ENCODE measurements at regions not wholly inside any gene's neighbourhood (a gene's known extent, or its start where the extent isn't known, plus 50 kb on each side); places are given as distances from the start of the nearest gene placed in this dataset.
A peak's percentile ranks its signal among the peaks of the same experiment; 100 is the strongest.
"Not testable (repeated sequence)": the region's sequence is repeated elsewhere in the genome, so short reads cannot be mapped to it uniquely, and the experiment has no call there.

DNA sequence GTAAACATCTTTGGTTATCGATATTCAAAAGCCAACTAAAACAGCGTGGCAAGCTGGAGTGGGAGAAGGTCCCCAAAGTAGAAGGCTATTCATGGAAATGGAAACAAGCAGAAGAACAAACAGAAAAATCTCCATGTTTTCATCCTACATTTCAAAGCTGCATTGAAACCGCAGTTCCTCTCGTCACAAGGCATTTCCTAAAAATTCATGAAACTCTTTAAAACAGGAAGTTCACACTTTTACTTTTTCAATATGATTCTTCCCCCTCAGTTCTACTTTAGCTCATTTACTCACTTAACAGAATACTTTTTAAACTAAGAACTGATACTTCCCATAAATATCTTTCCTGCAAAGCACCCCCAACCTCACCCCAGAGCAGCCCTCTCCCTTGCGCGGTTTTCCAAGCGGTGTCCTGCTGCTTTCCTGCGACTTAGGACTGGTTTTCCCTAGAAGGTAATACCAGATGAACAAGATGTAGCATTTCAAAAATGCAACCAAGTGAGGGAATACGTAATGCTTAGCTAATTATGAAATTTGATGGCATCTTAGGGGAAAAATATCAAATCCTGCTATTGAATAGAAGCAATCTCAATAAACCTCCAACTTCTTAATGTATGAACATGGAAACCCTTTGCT is 228.3 kb upstream of the PKN2 start:
- peak; percentile 41 to 63 for DNase-seq

DNA sequence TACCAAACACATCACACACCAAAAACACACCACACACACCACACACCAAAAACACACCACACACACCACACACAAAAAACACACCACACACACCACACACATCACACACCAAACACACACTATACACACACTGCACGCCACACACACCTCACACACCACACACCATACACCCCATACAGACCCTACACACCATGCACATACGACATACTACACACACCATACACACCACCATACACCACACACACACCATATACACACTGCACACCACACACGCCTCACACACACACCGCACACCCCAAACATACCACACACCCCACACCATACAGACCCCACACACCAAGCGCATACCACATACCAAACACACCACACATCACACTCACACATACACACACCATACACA is 226.9 kb upstream of the PKN2 start:
- no peak for DNase-seq

- DNase-seq = no peak
Observed at GRCh38 chr1:88461007-88461406, 223.1 kb upstream of the PKN2 start.

DNA sequence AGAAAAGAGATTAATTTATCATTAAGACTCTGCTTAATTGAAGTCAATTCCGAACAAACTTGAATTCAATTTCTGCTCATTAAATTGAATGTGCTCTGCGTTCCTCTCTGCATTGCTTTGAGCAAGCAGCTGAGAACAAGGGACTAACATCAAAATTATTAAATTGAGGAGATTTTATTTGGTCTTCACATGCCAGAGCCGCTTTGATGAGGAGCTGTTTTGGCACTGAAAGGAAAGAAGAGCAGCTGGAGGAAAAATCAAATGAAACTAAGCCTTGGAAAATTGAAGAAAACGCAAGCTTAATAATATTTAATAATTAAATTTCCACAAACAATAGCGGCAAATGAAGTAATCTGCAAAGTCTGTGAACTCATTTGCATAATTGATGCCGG is 222.0 kb upstream of the PKN2 start:
- DNase-seq = no peak

- no peak for DNase-seq
Observed at GRCh38 chr1:88462488-88463261, 221.4 kb upstream of the PKN2 start.

- no peak for DNase-seq
Observed at GRCh38 chr1:88463401-88463985, 220.6 kb upstream of the PKN2 start.

- DNase-seq = no peak
Observed at GRCh38 chr1:88466011-88466410, 218.1 kb upstream of the PKN2 start.

GRCh38 chr1:88466899-88467580 is 217.0 kb upstream of the PKN2 start:
- no peak for DNase-seq

DNA sequence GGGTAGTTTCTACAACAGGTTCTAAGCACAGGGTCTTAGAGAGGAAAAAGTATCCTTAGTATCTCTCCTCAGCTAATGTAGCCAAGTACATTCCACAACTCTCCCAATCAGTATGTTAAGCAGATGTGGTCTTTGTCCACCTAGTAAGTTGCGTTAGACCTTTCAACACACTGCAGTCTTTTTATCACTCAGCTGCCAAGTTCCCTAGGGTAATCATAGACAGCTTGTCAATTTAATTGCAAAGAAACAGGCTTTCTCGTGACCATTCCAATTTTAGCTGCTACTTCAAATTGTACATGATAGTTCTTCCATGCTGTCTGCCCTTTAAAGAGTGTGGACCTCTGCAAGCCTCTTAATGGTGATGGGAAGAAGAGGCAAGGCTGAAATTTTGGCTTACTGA is 211.8 kb upstream of the PKN2 start:
- DNase-seq = no peak

- no peak for DNase-seq
Observed at GRCh38 chr1:88472714-88473113, 211.4 kb upstream of the PKN2 start.

DNA sequence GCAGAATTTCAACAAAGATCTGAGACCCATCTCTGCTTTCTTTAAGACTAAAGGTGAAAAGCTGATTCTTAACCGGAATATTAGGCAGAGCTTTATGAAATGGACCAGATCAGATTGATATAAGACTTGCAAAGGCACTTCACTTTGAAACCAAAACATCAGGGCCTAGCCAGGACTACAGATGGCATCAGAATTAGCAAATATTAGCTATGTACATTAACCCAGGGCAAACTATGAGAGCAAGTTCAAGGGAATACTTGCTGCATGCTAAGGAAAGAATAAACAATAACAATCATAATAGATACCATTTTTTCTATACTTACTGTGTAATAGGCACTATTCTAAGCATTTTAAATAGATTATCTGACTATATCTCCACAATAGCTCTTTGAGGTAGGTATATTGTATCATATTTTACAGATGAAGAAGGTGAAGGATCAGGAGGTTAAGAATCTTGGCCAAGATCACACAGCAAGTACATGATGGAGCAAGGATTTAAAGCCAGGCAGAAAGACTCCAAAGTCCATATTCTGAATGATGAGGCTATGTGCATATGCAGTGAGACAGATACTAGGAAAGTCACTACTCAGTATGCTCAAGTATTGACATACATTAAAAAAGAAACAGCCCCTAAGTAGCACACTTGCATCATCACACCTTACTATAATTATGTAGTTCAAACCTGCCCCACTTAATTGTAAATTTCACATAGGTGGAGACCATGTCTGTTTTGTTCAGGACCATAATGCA is 209.3 kb upstream of the PKN2 start:
- no peak for DNase-seq

- no peak for DNase-seq
Observed at GRCh38 chr1:88484881-88485280, 199.2 kb upstream of the PKN2 start.

GRCh38 chr1:88488237-88488636 is 195.8 kb upstream of the PKN2 start:
- no peak for DNase-seq

DNA sequence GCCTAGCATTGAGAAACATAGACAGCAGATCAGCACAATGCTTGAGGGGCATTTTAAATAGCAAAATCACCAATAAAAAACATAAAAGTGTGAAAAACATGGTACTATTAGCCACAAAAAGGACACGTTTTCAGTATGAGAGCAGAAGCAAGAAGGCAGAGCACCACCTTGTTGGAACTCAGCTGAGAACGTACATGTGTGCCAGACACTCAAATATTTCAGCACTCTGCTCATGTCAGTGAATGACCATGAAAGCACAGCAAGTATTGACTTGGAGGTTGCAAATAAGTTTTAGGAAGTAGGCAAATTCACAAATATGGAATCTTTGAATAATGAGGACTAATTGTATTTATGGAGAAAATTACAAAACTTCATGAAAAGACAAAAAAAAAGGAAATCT is 193.4 kb upstream of the PKN2 start:
- no peak for DNase-seq

- DNase-seq = no peak
Observed at GRCh38 chr1:88499671-88500070, 184.4 kb upstream of the PKN2 start.

DNA sequence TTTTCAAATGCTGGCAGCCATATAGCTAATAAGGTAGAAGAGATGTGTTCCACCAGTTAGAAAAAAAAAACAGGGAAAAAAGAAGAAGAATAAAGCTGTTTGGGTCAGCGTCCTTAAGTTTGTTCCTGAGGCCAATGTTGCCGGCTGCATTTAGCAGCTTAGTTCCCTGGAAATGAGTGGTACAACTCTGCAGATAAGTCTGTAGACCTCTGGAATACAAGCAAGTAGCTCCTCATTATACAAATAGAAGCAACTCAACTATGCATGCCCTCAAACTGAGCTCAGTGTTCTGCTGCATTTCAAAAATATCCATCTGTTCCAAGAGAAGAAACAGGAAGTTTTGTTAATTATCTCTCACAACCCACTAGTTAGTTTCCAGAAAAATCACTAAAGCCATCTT is 181.2 kb upstream of the PKN2 start:
- DNase-seq = no peak

DNA sequence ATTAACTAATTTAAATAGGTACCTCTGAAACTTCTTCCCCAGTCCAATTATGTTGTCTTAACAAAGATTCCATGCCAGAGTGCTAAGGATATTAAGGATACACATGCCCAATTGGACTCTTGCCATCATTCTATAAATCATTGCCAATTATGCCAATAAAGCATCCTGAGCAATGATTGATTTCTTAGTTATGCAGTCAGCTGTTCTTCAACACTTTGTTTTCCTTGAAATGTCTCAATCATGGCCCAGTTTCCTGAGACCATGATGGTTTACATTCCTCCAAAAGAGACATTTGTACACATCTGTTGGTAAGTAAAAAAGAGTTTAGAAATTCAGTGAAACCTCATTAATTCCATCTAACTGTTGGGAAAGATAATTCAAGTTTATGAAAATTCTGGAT is 180.4 kb upstream of the PKN2 start:
- DNase-seq = no peak

DNA sequence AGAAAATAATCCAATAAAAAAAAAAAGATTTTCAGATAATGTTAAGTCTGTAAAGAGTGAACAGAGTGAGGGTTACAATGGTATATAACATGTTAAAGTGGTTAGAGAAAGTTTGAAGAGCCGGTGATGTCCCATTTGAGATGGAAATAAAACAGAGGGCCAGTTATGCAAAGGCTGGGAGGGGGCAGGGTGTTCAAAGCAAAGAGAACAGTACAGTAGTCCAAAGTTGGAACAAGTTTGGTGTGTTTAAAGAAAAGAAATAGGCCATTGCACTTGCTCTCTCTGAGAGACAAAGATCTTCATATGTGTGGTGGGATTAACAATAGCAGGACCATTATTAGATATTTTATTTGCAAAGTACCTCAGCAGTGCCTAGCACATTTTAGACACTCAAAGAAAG is 179.5 kb upstream of the PKN2 start:
- DNase-seq = no peak

DNA sequence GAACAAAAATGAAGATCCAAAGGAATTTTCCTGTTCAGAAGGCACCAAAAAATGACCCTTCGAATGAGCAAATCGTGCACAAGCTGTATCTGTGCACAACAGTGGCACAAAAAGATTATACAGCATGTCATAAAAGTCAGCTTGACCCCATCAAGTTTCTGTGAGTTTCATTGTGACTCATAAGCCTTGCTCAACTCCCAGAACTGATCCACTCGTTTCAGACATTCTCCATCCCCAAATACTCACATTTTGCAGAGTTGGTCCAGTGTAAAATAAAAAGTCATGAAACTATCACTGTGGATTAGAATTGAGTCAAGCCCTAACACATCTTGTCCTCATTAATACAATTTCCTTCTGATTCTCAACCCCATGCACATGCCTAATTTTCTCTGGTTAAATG is 174.7 kb upstream of the PKN2 start:
- DNase-seq = no peak

- no peak for DNase-seq
Observed at GRCh38 chr1:88514544-88515060, 169.5 kb upstream of the PKN2 start.

DNA sequence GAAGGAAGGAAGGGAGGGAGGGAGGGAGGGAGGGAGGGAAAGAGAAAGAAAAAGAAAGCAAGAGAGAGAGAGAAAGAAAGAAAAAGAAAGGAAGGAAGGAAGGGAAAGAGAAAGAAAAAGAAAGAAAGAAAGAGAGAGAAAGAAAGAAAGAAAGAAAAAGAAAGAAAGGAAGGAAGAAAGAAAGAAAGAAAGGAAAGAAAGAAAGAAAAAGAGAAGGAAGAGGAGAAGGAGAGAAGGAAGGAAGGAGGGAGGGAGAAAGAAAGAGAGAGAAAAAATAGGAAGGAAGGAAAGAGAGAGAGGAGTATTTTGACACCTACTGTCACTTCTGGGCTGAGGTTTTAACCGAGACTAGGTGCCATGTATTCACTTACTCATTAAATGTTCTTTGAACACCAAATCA is 166.6 kb upstream of the PKN2 start:
- DNase-seq = not testable (repeated sequence)

DNA sequence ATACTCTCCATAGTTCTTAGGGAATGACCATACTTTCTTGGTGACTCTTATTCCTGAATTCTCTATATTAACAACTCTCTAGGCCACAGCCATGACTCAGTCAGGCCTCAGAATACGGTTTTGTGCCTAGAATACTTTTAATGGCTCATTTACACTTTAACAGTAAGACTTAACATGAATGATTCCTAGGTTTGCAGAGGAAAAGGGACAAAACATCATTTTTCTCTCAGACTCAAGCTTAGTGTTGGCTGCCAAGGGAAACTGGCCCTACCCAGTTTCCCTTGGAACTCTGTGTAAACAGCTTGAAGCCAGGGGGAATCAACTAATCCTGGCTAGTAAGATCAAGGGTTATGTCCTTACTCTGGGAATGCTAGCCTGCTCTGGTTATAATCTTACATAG is 164.9 kb upstream of the PKN2 start:
- DNase-seq = no peak
